Activated CD4-positive, alpha-beta T cell treated with anti-CD3 and anti-CD28 coated beads, Interleukin-2, Interleukin-6, amounts not matched to agents 100 ng/mL and 50 ng/mL, durations not matched to agents 16 hours and 8 hours (primary cell): ENCODE measurements at regions not wholly inside any gene's neighbourhood (a gene's known extent, or its start where the extent isn't known, plus 50 kb on each side); places are given as distances from the start of the nearest gene placed in this dataset.
A peak's percentile ranks its signal among the peaks of the same experiment; 100 is the strongest.
"Not testable (repeated sequence)": the region's sequence is repeated elsewhere in the genome, so short reads cannot be mapped to it uniquely, and the experiment has no call there.

Experiments used
- DNase-seq: peaks from one replicate; pipeline ENCODE4 v3.0.0-alpha.2; 2020

- no peak for DNase-seq
Measured at GRCh38 chr1:181947441-181947840, 114.1 kb downstream of the ZNF648 start.

- peak; percentile 59 for DNase-seq
Measured at GRCh38 chr1:181936768-181937581, 124.5 kb downstream of the ZNF648 start.

- no peak for DNase-seq
Measured at GRCh38 chr1:181936269-181936668, 125.2 kb downstream of the ZNF648 start.

GRCh38 chr1:181931873-181932272 lies 129.6 kb downstream of the ZNF648 start:
- no peak for DNase-seq

- DNase-seq, result no peak
Measured at GRCh38 chr1:181930187-181930586, 131.3 kb downstream of the ZNF648 start.

GRCh38 chr1:181926697-181927096 lies 134.8 kb downstream of the ZNF648 start:
- no peak for DNase-seq

GRCh38 chr1:181924034-181924433 lies 137.5 kb downstream of the ZNF648 start:
- DNase-seq, result not testable (repeated sequence)

GRCh38 chr1:181919542-181919941 lies 142.0 kb downstream of the ZNF648 start:
- DNase-seq, result no peak

GRCh38 chr1:181918880-181919525 lies 142.5 kb downstream of the ZNF648 start:
- DNase-seq, result no peak

- DNase-seq, result no peak
Measured at GRCh38 chr1:181911715-181912114, 149.8 kb downstream of the ZNF648 start.

GRCh38 chr1:181910905-181911304 lies 150.6 kb downstream of the ZNF648 start:
- DNase-seq, result no peak

- DNase-seq, result no peak
Measured at GRCh38 chr1:181909010-181909409, 152.5 kb downstream of the ZNF648 start.

- no peak for DNase-seq
Measured at GRCh38 chr1:181906631-181907030, 154.9 kb downstream of the ZNF648 start.

- DNase-seq, result no peak
Measured at GRCh38 chr1:181905944-181906597, 155.4 kb downstream of the ZNF648 start.

- DNase-seq, result no peak
Measured at GRCh38 chr1:181898773-181899172, 162.7 kb downstream of the ZNF648 start.

- DNase-seq, result no peak
Measured at GRCh38 chr1:181896824-181897223, 164.7 kb downstream of the ZNF648 start.

- no peak for DNase-seq
Measured at GRCh38 chr1:181894439-181894859, 167.1 kb downstream of the ZNF648 start.

- DNase-seq, result no peak
Measured at GRCh38 chr1:181893937-181894336, 167.6 kb downstream of the ZNF648 start.

GRCh38 chr1:181893150-181893549 lies 168.4 kb downstream of the ZNF648 start:
- not testable (repeated sequence) for DNase-seq

- no peak for DNase-seq
Measured at GRCh38 chr1:181872562-181872961, 188.9 kb downstream of the ZNF648 start.

GRCh38 chr1:181863736-181864135 lies 197.8 kb downstream of the ZNF648 start:
- no peak for DNase-seq

GRCh38 chr1:181863006-181863405 lies 198.5 kb downstream of the ZNF648 start:
- DNase-seq, result no peak

- no peak for DNase-seq
Measured at GRCh38 chr1:181858135-181858534, 203.4 kb downstream of the ZNF648 start.
